DOHH2 (cell line): ENCODE measurements at regions not wholly inside any gene's neighbourhood (a gene's known extent, or its start where the extent isn't known, plus 50 kb on each side); places are given as distances from the start of the nearest gene placed in this dataset.

ENCODE experiments used
- H3F3A ChIP-seq: fragments of 200-600 bp; sonication (generic), shearing (Covaris generic); 2 replicates; pipeline ENCODE4 v1.6.0; 2016; ENCODE audit warnings: antibody characterized with exemption, mild to moderate bottlenecking; ENCODE audit not compliant: control insufficient read depth, insufficient read depth
- H3K27ac ChIP-seq: fragments of 200-600 bp; sonication (generic); 2 replicates; pipeline ENCODE4 v1.5.1; 2014; ENCODE audit warnings: low read depth, mild to moderate bottlenecking, low read length, moderate library complexity
- H3K27me3 ChIP-seq: fragments of 200-600 bp; sonication (generic); 2 replicates; pipeline ENCODE4 v1.6.1; 2014; ENCODE audit warnings: mild to moderate bottlenecking, low read length, mixed read lengths; ENCODE audit not compliant: control insufficient read depth
- H3K36me3 ChIP-seq: fragments of 200-600 bp; sonication (generic); 2 replicates; pipeline ENCODE4 v1.6.1; 2014; ENCODE audit warnings: mild to moderate bottlenecking, low read length, moderate library complexity, mixed read lengths; ENCODE audit not compliant: control insufficient read depth
- H3K4me1 ChIP-seq: fragments of 200-600 bp; sonication (generic); 2 replicates; pipeline ENCODE4 v1.6.1; 2014; ENCODE audit warnings: mild to moderate bottlenecking, low read length, mixed read lengths; ENCODE audit not compliant: control insufficient read depth
- H3K4me2 ChIP-seq: fragments of 200-600 bp; sonication (generic); 2 replicates; pipeline ENCODE4 v1.6.0; 2014; ENCODE audit warnings: mild to moderate bottlenecking, low read length, moderate library complexity
- H3K4me3 ChIP-seq: fragments of 200-600 bp; sonication (generic); 2 replicates; pipeline ENCODE4 v1.5.1; 2014; ENCODE audit warnings: mild to moderate bottlenecking, low read length, mixed read lengths
- H3K79me2 ChIP-seq: fragments of 200-600 bp; sonication (generic); 2 replicates; pipeline ENCODE4 v1.6.1; 2014; ENCODE audit warnings: mild to moderate bottlenecking, low read length, mixed read lengths; ENCODE audit not compliant: control insufficient read depth
- H3K9me2 ChIP-seq: fragments of 200-600 bp; sonication (generic); replicated peaks from 2 replicates; pipeline ENCODE4 v1.6.1; 2014; ENCODE audit warnings: mild to moderate bottlenecking, low read length, mixed read lengths; ENCODE audit not compliant: control insufficient read depth
- H3K9me3 ChIP-seq: fragments of 200-600 bp; sonication (generic); 2 replicates; pipeline ENCODE4 v1.6.1; 2014; ENCODE audit warnings: antibody characterized with exemption, low read length, mixed read lengths; ENCODE audit not compliant: control insufficient read depth, insufficient read depth
- H4K20me1 ChIP-seq: fragments of 200-600 bp; sonication (generic); 2 replicates; pipeline ENCODE4 v1.6.0; 2014; ENCODE audit warnings: low read depth, mild to moderate bottlenecking, antibody characterized with exemption, low read length, moderate library complexity; ENCODE audit not compliant: control insufficient read depth, insufficient read depth
- EZH2phosphoT487 ChIP-seq: fragments of 200-600 bp; sonication (generic); IDR thresholded peaks from 2 replicates; pipeline ENCODE4 v1.6.1; 2017; ENCODE audit warnings: borderline replicate concordance, mild to moderate bottlenecking, antibody characterized with exemption, low read length, moderate library complexity, mixed read lengths
- TF ChIP-seq, protein P1 (sequence below): fragments of 200-600 bp; sonication (generic); IDR thresholded peaks from one replicate; pipeline ENCODE4 v1.5.1; 2014; ENCODE audit warnings: antibody characterized with exemption, mild to moderate bottlenecking, low read depth, low read length; ENCODE audit not compliant: poor library complexity, severe bottlenecking

GRCh38 chr15:77826006-77826695 is 193.4 kb upstream of the LINGO1 start:
- Histone ChIP-seq H3K9me2 (no peaks in the 10 kb centered on the region), H3K4me3 (no peak overlapping the region), H3K4me2 (no peak overlapping the region), H3K27ac (no peak overlapping the region), H3K27me3 (peaks cover 2% of the 10 kb centered on the region; the same call in 1 of the 2 replicates), H4K20me1 (no peaks in the 10 kb centered on the region), H3K36me3 (no peaks in the 10 kb centered on the region), H3K4me1 (no peaks in the 10 kb centered on the region), H3K9me3 (no peaks in the 10 kb centered on the region), H3K79me2 (no peaks in the 10 kb centered on the region), H3F3A (no peaks in the 10 kb centered on the region)
- no peak for TF ChIP-seq EZH2phosphoT487
- TF ChIP-seq, protein P1, sequence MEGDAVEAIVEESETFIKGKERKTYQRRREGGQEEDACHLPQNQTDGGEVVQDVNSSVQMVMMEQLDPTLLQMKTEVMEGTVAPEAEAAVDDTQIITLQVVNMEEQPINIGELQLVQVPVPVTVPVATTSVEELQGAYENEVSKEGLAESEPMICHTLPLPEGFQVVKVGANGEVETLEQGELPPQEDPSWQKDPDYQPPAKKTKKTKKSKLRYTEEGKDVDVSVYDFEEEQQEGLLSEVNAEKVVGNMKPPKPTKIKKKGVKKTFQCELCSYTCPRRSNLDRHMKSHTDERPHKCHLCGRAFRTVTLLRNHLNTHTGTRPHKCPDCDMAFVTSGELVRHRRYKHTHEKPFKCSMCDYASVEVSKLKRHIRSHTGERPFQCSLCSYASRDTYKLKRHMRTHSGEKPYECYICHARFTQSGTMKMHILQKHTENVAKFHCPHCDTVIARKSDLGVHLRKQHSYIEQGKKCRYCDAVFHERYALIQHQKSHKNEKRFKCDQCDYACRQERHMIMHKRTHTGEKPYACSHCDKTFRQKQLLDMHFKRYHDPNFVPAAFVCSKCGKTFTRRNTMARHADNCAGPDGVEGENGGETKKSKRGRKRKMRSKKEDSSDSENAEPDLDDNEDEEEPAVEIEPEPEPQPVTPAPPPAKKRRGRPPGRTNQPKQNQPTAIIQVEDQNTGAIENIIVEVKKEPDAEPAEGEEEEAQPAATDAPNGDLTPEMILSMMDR, result no peak

DNA sequence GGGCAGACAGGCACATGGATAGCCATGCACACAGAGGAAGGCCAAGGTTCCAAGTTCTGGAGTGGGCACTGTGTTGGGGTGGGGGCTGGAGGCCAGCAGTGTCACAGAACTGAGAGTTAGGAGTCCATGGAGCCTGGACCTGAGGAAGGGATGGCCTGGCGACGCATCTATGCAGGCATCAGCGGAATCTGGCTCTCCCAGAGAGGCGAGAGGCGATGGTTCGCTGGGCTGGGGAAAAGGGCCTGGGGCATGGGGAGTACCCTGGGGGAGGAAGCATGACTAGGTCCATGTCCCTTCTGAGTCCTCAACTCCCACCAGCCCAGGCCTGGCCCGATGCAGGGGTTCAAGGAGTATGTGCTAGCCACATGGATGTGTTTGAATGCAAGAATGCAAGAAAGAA is 192.8 kb upstream of the LINGO1 start:
- H3K79me2 ChIP-seq, result no peaks in the 10 kb centered on the region
- H4K20me1 ChIP-seq, result no peaks in the 10 kb centered on the region
- H3F3A ChIP-seq, result no peaks in the 10 kb centered on the region
- no peaks in the 10 kb centered on the region for H3K9me2 ChIP-seq
- TF ChIP-seq EZH2phosphoT487, result no peak
- TF ChIP-seq, protein P1, result no peak
- H3K36me3 ChIP-seq, result no peaks in the 10 kb centered on the region
- H3K27me3 ChIP-seq, result peaks cover 5% of the 10 kb centered on the region; the same call in 1 of the 2 replicates
- H3K27ac ChIP-seq, result no peak overlapping the region
- H3K9me3 ChIP-seq, result no peaks in the 10 kb centered on the region
- H3K4me1 ChIP-seq, result no peaks in the 10 kb centered on the region
- H3K4me3 ChIP-seq, result no peak overlapping the region
- H3K4me2 ChIP-seq, result no peak overlapping the region

- no peak overlapping the region for H3K4me3 ChIP-seq
- no peak for TF ChIP-seq EZH2phosphoT487
- TF ChIP-seq, protein P1, result no peak
- peaks cover 7% of the 10 kb centered on the region; the same call in 1 of the 2 replicates for H3K27me3 ChIP-seq
- H3K27ac ChIP-seq, result no peak overlapping the region
- H3F3A ChIP-seq, result no peaks in the 10 kb centered on the region
- no peaks in the 10 kb centered on the region for H3K36me3 ChIP-seq
- H4K20me1 ChIP-seq, result no peaks in the 10 kb centered on the region
- no peaks in the 10 kb centered on the region for H3K4me1 ChIP-seq
- H3K9me3 ChIP-seq, result no peaks in the 10 kb centered on the region
- no peaks in the 10 kb centered on the region for H3K9me2 ChIP-seq
- no peaks in the 10 kb centered on the region for H3K79me2 ChIP-seq
- H3K4me2 ChIP-seq, result no peak overlapping the region
These were observed 192.5 kb upstream of the LINGO1 start for GRCh38 chr15:77825252-77825542.
